Hepatocyte (in vitro differentiated cells): ENCODE measurements at regions not wholly inside any gene's neighbourhood (a gene's known extent, or its start where the extent isn't known, plus 50 kb on each side); places are given as distances from the start of the nearest gene placed in this dataset.

ENCODE experiments used
- DNase-seq: peaks from one replicate; pipeline ENCODE4 v3.0.0-alpha.2; 2016; ENCODE audit warnings: low spot score
- H2AFZ ChIP-seq: fragments of 200-600 bp; sonication (generic); 2 replicates; pipeline ENCODE4 v1.6.0; 2016; ENCODE audit warnings: antibody characterized with exemption, mild to moderate bottlenecking
- H3K27ac ChIP-seq: fragments of 200-600 bp; sonication (generic); 2 replicates; pipeline ENCODE4 v1.5.1; 2016; ENCODE audit warnings: mild to moderate bottlenecking
- H3K27me3 ChIP-seq: fragments of 200-600 bp; sonication (generic); 2 replicates; pipeline ENCODE4 v1.6.1; 2016
- H3K36me3 ChIP-seq: fragments of 200-600 bp; sonication (generic); replicated peaks from 2 replicates; pipeline ENCODE4 v1.5.1; 2016; ENCODE audit warnings: low read depth; ENCODE audit not compliant: insufficient read depth
- H3K4me1 ChIP-seq: fragments of 200-600 bp; sonication (generic); 2 replicates; pipeline ENCODE4 v1.5.1; 2016; ENCODE audit warnings: mild to moderate bottlenecking, moderate library complexity; ENCODE audit not compliant: insufficient read depth
- H3K4me2 ChIP-seq: fragments of 200-600 bp; sonication (generic); 2 replicates; pipeline ENCODE4 v1.6.0; 2016
- H3K4me3 ChIP-seq: fragments of 200-600 bp; sonication (generic); 2 replicates; pipeline ENCODE4 v1.5.1; 2016; ENCODE audit warnings: mild to moderate bottlenecking
- H3K79me2 ChIP-seq: fragments of 200-600 bp; sonication (generic); 2 replicates; pipeline ENCODE4 v1.6.0; 2017; ENCODE audit warnings: mild to moderate bottlenecking
- H3K9me2 ChIP-seq: fragments of 200-600 bp; sonication (generic); replicated peaks from 2 replicates; pipeline ENCODE4 v1.6.0; 2017; ENCODE audit warnings: mild to moderate bottlenecking; ENCODE audit not compliant: insufficient read depth
- H3K9me3 ChIP-seq: fragments of 200-600 bp; sonication (generic); 2 replicates; pipeline ENCODE4 v1.5.1; 2016; ENCODE audit warnings: low read depth, mild to moderate bottlenecking
- H4K20me1 ChIP-seq: fragments of 200-600 bp; sonication (generic); 2 replicates; pipeline ENCODE4 v1.6.0; 2016; ENCODE audit warnings: mild to moderate bottlenecking; ENCODE audit not compliant: insufficient read depth, poor library complexity, severe bottlenecking
- CTCF ChIP-seq: fragments of 200-600 bp; sonication (generic); IDR thresholded peaks from 2 replicates; pipeline ENCODE4 v1.5.1; 2016; ENCODE audit warnings: antibody characterized with exemption, mild to moderate bottlenecking; ENCODE audit not compliant: poor library complexity
- EZH2 ChIP-seq: fragments of 200-600 bp; sonication (generic); IDR thresholded peaks from 2 replicates; pipeline ENCODE4 v1.6.1; 2016; ENCODE audit warnings: antibody characterized with exemption, mild to moderate bottlenecking, borderline replicate concordance
- EZH2phosphoT487 ChIP-seq: fragments of 200-600 bp; sonication (generic); IDR thresholded peaks from one replicate; pipeline ENCODE4 v1.6.1; 2018; ENCODE audit warnings: antibody characterized with exemption, mild to moderate bottlenecking, low read depth, moderate library complexity; ENCODE audit not compliant: unreplicated experiment, severe bottlenecking
- WGBS: methylation state at CpG from one replicate; pipeline ENCODE4 v1.1.6; 2016; ENCODE audit warnings: low lambda C conversion rate; ENCODE audit errors: missing lambda C conversion rate; 5-methylcytosine and 5-hydroxymethylcytosine counted together

DNA sequence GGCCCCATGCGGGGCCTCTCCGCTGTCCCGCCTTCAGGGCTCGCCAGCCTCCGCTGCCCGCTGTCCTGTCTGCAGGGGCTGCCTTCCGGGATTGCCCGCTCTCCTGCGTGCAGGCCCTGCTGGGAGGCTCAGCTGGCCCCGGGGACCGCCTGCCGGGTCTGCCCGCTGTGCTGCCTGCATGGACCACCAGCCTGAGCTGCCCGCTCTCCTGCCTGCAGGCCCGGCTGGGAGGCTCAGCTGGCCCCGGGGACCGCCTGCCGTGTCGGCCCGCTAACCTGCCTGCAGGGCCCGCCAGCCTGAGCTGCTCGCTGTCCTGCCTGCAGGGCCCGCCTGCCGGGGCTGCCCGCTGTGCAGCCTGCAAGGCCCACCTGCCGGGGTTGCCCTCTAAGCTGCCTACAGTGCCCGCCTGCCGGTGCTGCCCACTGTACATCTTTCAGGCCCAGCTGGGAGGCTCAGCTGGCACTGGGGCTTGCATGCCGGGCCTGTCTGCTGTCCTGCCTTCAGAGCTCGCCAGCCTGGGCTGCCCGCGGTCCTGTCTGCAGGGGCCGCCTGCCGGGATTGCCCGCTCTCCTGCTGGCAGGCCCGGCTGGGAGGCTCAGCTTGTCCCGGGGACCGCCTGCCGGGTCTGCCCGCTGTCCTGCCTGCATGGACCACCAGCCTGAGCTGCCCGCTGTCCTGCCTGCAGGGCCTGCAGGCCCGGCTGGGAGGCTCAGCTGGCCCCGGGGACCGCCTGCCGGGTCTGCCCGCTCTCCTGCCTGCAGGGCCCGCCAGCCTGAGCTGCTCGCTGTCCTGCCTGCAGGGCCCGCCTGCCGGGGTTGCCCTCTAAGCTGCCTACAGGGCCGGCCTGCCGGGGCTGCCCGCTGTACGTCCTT lies 165.1 kb downstream of the GLRX3 start:
- peaks cover 5% of the 10 kb centered on the region for H3K9me3 ChIP-seq

GRCh38 chr10:130326954-130327353 lies 190.8 kb downstream of the GLRX3 start:
- TF ChIP-seq EZH2 (no peak), EZH2phosphoT487 (no peak), CTCF (no peak)
- Histone ChIP-seq H4K20me1 (no peaks in the 10 kb centered on the region), H3K79me2 (no peaks in the 10 kb centered on the region), H3K27ac (no peak overlapping the region), H3K36me3 (no peaks in the 10 kb centered on the region), H3K4me1 (no peaks in the 10 kb centered on the region), H3K9me3 (no peaks in the 10 kb centered on the region), H3K4me2 (no peak overlapping the region), H2AFZ (no peak overlapping the region), H3K9me2 (no peaks in the 10 kb centered on the region), H3K27me3 (no peaks in the 10 kb centered on the region), H3K4me3 (no peak overlapping the region)
- WGBS, result 84% methylated on average over 7 of the region's 7 CpGs
- no peak for DNase-seq

More for the DNA sequence above, 165.1 kb downstream of the GLRX3 start:
- H3K27ac ChIP-seq, result no peak overlapping the region
- H4K20me1 ChIP-seq, result no peaks in the 10 kb centered on the region
- TF ChIP-seq EZH2 (no peak), CTCF (no peak), EZH2phosphoT487 (no peak)
- 96% methylated on average over 47 of the region's 54 CpGs for WGBS
- H3K79me2 ChIP-seq, result no peaks in the 10 kb centered on the region
- H3K4me3 ChIP-seq, result no peak overlapping the region
- no peaks in the 10 kb centered on the region for H3K4me1 ChIP-seq
- no peaks in the 10 kb centered on the region for H3K36me3 ChIP-seq
- H3K9me2 ChIP-seq, result no peaks in the 10 kb centered on the region
- no peak overlapping the region for H3K4me2 ChIP-seq
- H3K27me3 ChIP-seq, result no peaks in the 10 kb centered on the region
- H2AFZ ChIP-seq, result no peak overlapping the region
- no peak for DNase-seq

DNA sequence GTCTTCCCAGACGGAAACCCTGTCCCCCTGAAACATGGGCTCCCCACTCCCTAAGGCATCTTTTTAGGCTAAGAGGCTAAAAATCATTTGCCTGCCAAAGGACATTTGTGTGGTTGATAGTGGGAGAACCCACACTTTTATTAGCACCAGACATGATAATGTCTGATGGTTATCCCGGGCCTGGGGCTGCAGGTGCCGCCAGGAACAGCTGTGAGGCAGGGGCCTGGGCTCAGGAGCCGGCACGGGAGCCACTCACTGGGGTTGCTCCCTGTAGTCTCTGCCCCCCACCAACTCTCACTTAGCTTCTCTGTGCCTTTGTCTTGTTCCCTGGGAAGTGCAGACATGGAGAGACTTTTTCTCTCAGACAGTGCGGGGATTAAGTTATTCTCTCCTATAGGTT lies 193.6 kb downstream of the GLRX3 start:
- no peak overlapping the region for H2AFZ ChIP-seq
- H3K4me1 ChIP-seq, result no peaks in the 10 kb centered on the region
- no peak overlapping the region for H3K4me3 ChIP-seq
- DNase-seq, result no peak
- no peak overlapping the region for H3K27ac ChIP-seq
- H3K9me3 ChIP-seq, result no peaks in the 10 kb centered on the region
- H3K9me2 ChIP-seq, result no peaks in the 10 kb centered on the region
- no peaks in the 10 kb centered on the region for H3K27me3 ChIP-seq
- no peaks in the 10 kb centered on the region for H3K36me3 ChIP-seq
- H3K79me2 ChIP-seq, result no peaks in the 10 kb centered on the region
- WGBS, result 82% methylated on average over 6 of the region's 6 CpGs
- H4K20me1 ChIP-seq, result no peaks in the 10 kb centered on the region
- TF ChIP-seq CTCF (no peak), EZH2phosphoT487 (no peak), EZH2 (no peak)
- H3K4me2 ChIP-seq, result no peak overlapping the region
